Sigmoid colon (tissue), 6 donors: ENCODE measurements at regions not wholly inside any gene's neighbourhood (a gene's known extent, or its start where the extent isn't known, plus 50 kb on each side); places are given as distances from the start of the nearest gene placed in this dataset.

Experiments
- DNase-seq: peaks from one replicate; pipeline ENCODE4 v3.0.0-alpha.2; 2019
- H3K27ac ChIP-seq, 4 donors: fragments of 200-600 bp; sonication (generic); one replicate each; pipeline ENCODE4 v1.5.1; 2016 to 2019; ENCODE audit warnings: mild to moderate bottlenecking in 1 of 4
- H3K27me3 ChIP-seq, 3 donors: fragments of 200-600 bp; sonication (generic); one replicate each; pipeline ENCODE4 v1.5.1; 2019; ENCODE audit warnings: mild to moderate bottlenecking in 1 of 3
- H3K36me3 ChIP-seq, 4 donors: fragments of 200-600 bp; sonication (generic); one replicate each; pipeline ENCODE4 v1.5.1; 2016 to 2019
- H3K4me1 ChIP-seq, 4 donors: fragments of 200-600 bp; sonication (generic); one replicate each; pipeline ENCODE4 v1.5.1; 2017 to 2019
- H3K4me3 ChIP-seq, 4 donors: fragments of 200-600 bp; sonication (generic); one replicate each; pipeline ENCODE4 v1.5.1; 2017 to 2019; ENCODE audit warnings: mild to moderate bottlenecking in 2 of 4, moderate library complexity in 1 of 4
- H3K9me3 ChIP-seq, 4 donors: fragments of 200-600 bp in 3 of 4; sonication (generic) in 3 of 4; one replicate each; pipeline versions ENCODE4 v1.5.1 to v1.6.1; 2013 to 2019
- CTCF ChIP-seq, 4 experiments: fragments of 450-650 bp in 3 of 4; fragments of 200-600 bp in 1 of 4; IDR thresholded peaks; one replicate each; pipeline ENCODE4 v1.5.1; 2016 to 2019; ENCODE audit warnings: antibody characterized with exemption in 4 of 4, mild to moderate bottlenecking in 3 of 4, moderate library complexity in 2 of 4
- EP300 ChIP-seq, 4 donors: sonication (generic); formaldehyde crosslinking; IDR thresholded peaks; one replicate each; pipeline ENCODE4 v1.6.1; 2017; ENCODE audit warnings: antibody characterized with exemption in 4 of 4
- POLR2A ChIP-seq, 2 donors: fragments of 450-650 bp; IDR thresholded peaks; one replicate each; pipeline ENCODE4 v1.6.1; 2016; ENCODE audit warnings: antibody characterized with exemption in 2 of 2, mild to moderate bottlenecking in 2 of 2, moderate library complexity in 2 of 2
- POLR2AphosphoS5 ChIP-seq, 4 donors: sonication (generic); formaldehyde crosslinking; IDR thresholded peaks; one replicate each; pipeline ENCODE4 v1.6.1; 2017; ENCODE audit warnings: antibody characterized with exemption in 4 of 4
- WGBS, 2 donors: extraction: QIAGEN DNeasy Blood & Tissue Kit; methylation state at CpG; one replicate each; pipeline ENCODE4 v1.1.7; 2013; 5-methylcytosine and 5-hydroxymethylcytosine counted together
- intact Hi-C: fragments of 100-400 bp; cut with DNase I; formaldehyde crosslinking; loops from one replicate; pipeline ENCODE4 v1.15.1; 2023
- donor health status: healthy with polysubstance abuse.
- donor health status: healthy.

GRCh38 chr4:44869222-44869882 lies 143.0 kb upstream of the GNPDA2 start:
- Histone ChIP-seq H3K4me1 (no peaks in the 10 kb centered on the region), H3K27ac (no peak overlapping the region), H3K27me3 (no peaks in the 10 kb centered on the region), H3K9me3 (no peaks in the 10 kb centered on the region), H3K36me3 (no peaks in the 10 kb centered on the region), H3K4me3 (no peak overlapping the region)
- 85 to 86% methylated on average over 2 of the region's 2 CpGs for WGBS, 2 donors
- intact Hi-C loops, result no loop called here
- no peak for DNase-seq
- TF ChIP-seq POLR2A (IDR thresholded peaks at IDR 0.05) (no peak), POLR2AphosphoS5 (IDR thresholded peaks at IDR 0.05) (no peak), CTCF (IDR thresholded peaks at IDR 0.05) (no peak), EP300 (IDR thresholded peaks at IDR 0.05) (no peak)

GRCh38 chr4:44861756-44862155 lies 135.4 kb upstream of the GNPDA2 start:
- H3K4me3 ChIP-seq, result no peak overlapping the region
- intact Hi-C loops, result no loop called here
- no peak for DNase-seq
- no peaks in the 10 kb centered on the region for H3K9me3 ChIP-seq
- H3K4me1 ChIP-seq, result no peaks in the 10 kb centered on the region
- no peak for TF ChIP-seq EP300 (IDR thresholded peaks at IDR 0.05)
- TF ChIP-seq POLR2AphosphoS5 (IDR thresholded peaks at IDR 0.05), result no peak
- no peak for TF ChIP-seq POLR2A (IDR thresholded peaks at IDR 0.05)
- no peak for TF ChIP-seq CTCF (IDR thresholded peaks at IDR 0.05)
- H3K27me3 ChIP-seq, result no peaks in the 10 kb centered on the region
- H3K27ac ChIP-seq, result no peak overlapping the region
- H3K36me3 ChIP-seq, result no peaks in the 10 kb centered on the region

- WGBS, 2 donors, result 12 to 42% methylated on average over 2 of the region's 2 CpGs
- no peaks in the 10 kb centered on the region for H3K4me1 ChIP-seq
- no peak for TF ChIP-seq POLR2AphosphoS5 (IDR thresholded peaks at IDR 0.05)
- TF ChIP-seq EP300 (IDR thresholded peaks at IDR 0.05), result no peak
- no peak for TF ChIP-seq CTCF (IDR thresholded peaks at IDR 0.05)
- TF ChIP-seq POLR2A (IDR thresholded peaks at IDR 0.05), result no peak
- no peaks in the 10 kb centered on the region for H3K27me3 ChIP-seq
- no peak for DNase-seq
- no peak overlapping the region for H3K27ac ChIP-seq
- H3K9me3 ChIP-seq, result no peaks in the 10 kb centered on the region
- intact Hi-C loops, result no loop called here
- no peaks in the 10 kb centered on the region for H3K36me3 ChIP-seq
- H3K4me3 ChIP-seq, result no peak overlapping the region
Measured at GRCh38 chr4:44859477-44859876, 133.1 kb upstream of the GNPDA2 start.

- no peaks in the 10 kb centered on the region for H3K4me1 ChIP-seq
- DNase-seq, result no peak
- no peaks in the 10 kb centered on the region for H3K27me3 ChIP-seq
- H3K4me3 ChIP-seq, result no peak overlapping the region
- H3K9me3 ChIP-seq, result no peaks in the 10 kb centered on the region
- TF ChIP-seq CTCF (IDR thresholded peaks at IDR 0.05) (no peak), POLR2AphosphoS5 (IDR thresholded peaks at IDR 0.05) (no peak), POLR2A (IDR thresholded peaks at IDR 0.05) (no peak), EP300 (IDR thresholded peaks at IDR 0.05) (no peak)
- H3K36me3 ChIP-seq, result no peaks in the 10 kb centered on the region
- intact Hi-C loops, result no loop called here
- H3K27ac ChIP-seq, result no peak overlapping the region
Measured at GRCh38 chr4:44848466-44848865, 122.1 kb upstream of the GNPDA2 start.

GRCh38 chr4:44845993-44846392 lies 119.6 kb upstream of the GNPDA2 start:
- Histone ChIP-seq H3K36me3 (no peaks in the 10 kb centered on the region), H3K27me3 (no peaks in the 10 kb centered on the region), H3K4me1 (no peaks in the 10 kb centered on the region), H3K27ac (no peak overlapping the region), H3K9me3 (no peaks in the 10 kb centered on the region), H3K4me3 (no peak overlapping the region)
- intact Hi-C loops, result no loop called here
- no peak for TF ChIP-seq CTCF (IDR thresholded peaks at IDR 0.05)
- no peak for TF ChIP-seq POLR2AphosphoS5 (IDR thresholded peaks at IDR 0.05)
- TF ChIP-seq EP300 (IDR thresholded peaks at IDR 0.05), result no peak
- no peak for TF ChIP-seq POLR2A (IDR thresholded peaks at IDR 0.05)
- 91% methylated on average over 4 of the region's 4 CpGs for WGBS, 2 donors
- DNase-seq, result no peak
